ENCODE measurements at regions not wholly inside any gene's neighbourhood (a gene's known extent, or its start where the extent isn't known, plus 50 kb on each side); places are given as distances from the start of the nearest gene placed in this dataset.

DNA sequence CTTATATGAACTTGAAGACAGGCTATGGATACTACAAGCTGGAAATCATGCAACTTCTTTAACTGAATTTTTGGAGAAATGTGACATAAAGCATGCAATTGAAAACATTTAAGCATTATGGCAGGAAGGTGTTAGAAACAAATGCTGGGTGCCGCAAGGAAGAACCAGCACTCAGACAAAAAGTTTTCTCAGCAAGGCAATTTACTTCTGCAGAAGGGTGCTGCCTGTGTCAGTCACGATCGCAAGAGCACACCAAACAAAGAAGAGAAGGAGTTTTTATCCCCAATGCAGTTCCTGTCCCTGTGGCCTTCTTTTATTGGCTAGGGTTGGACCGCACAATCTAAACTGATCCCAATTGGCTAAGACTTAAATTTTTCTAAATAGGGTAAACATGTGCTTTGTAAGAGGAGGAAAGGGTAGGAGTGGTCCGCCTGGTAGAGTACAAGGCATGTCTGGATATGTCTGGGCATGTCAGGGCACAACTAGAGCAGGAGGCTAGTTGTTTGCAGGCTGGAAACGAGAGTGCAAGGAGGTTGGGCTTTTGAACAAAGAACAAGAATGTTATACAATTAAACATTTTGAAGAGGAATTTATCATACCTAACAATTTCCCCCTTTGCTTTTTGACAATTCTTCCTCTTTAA is 109.6 kb upstream of the FAM3C start:
- Mint-ChIP-seq H3K36me3 (ENCODE audit: low read depth, unreplicated experiment) (peaks cover 26% of the 10 kb centered on the region), H3K27ac (ENCODE audit: unreplicated experiment) (no peak overlapping the region), H3K4me3 (ENCODE audit: unreplicated experiment) (no peak overlapping the region), H3K27me3 (ENCODE audit: unreplicated experiment) (peaks cover 3% of the 10 kb centered on the region), H3K9me3 (ENCODE audit: unreplicated experiment) (peaks cover 25% of the 10 kb centered on the region), H3K4me1 (ENCODE audit: unreplicated experiment) (no peaks in the 10 kb centered on the region)
- TF ChIP-seq, protein P1, sequence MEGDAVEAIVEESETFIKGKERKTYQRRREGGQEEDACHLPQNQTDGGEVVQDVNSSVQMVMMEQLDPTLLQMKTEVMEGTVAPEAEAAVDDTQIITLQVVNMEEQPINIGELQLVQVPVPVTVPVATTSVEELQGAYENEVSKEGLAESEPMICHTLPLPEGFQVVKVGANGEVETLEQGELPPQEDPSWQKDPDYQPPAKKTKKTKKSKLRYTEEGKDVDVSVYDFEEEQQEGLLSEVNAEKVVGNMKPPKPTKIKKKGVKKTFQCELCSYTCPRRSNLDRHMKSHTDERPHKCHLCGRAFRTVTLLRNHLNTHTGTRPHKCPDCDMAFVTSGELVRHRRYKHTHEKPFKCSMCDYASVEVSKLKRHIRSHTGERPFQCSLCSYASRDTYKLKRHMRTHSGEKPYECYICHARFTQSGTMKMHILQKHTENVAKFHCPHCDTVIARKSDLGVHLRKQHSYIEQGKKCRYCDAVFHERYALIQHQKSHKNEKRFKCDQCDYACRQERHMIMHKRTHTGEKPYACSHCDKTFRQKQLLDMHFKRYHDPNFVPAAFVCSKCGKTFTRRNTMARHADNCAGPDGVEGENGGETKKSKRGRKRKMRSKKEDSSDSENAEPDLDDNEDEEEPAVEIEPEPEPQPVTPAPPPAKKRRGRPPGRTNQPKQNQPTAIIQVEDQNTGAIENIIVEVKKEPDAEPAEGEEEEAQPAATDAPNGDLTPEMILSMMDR (IDR thresholded peaks at IDR 0.05; ENCODE audit: unreplicated experiment), result no peak
- no peak for DNase-seq (ENCODE audit: low spot score)

DNA sequence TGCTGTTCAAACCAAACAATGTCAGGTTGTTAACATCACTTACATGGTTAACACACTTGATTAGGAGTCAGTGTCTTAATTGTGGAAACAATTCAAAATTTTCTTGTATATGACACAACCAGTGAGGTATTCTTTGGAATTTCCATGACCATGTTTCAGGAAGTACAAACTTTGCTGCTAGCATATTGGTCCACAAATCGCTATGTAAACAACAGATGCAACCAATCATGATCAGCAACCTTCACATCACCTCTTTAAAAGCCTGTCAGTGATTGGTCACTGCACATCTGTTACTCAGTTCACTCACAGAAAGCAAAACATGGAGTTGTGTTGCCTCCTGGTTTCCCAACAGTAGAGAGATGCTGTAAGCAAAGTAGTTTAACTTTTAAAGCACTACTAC is 108.9 kb upstream of the FAM3C start:
- H3K27ac Mint-ChIP-seq (ENCODE audit: unreplicated experiment), result no peak overlapping the region
- no peak for DNase-seq (ENCODE audit: low spot score)
- no peak overlapping the region for H3K4me3 Mint-ChIP-seq (ENCODE audit: unreplicated experiment)
- H3K27me3 Mint-ChIP-seq (ENCODE audit: unreplicated experiment), result peaks cover 3% of the 10 kb centered on the region
- H3K9me3 Mint-ChIP-seq (ENCODE audit: unreplicated experiment), result peaks cover 18% of the 10 kb centered on the region
- TF ChIP-seq, protein P1 (IDR thresholded peaks at IDR 0.05; ENCODE audit: unreplicated experiment), result no peak
- peaks cover 20% of the 10 kb centered on the region for H3K36me3 Mint-ChIP-seq (ENCODE audit: low read depth, unreplicated experiment)
- H3K4me1 Mint-ChIP-seq (ENCODE audit: unreplicated experiment), result no peaks in the 10 kb centered on the region

DNA sequence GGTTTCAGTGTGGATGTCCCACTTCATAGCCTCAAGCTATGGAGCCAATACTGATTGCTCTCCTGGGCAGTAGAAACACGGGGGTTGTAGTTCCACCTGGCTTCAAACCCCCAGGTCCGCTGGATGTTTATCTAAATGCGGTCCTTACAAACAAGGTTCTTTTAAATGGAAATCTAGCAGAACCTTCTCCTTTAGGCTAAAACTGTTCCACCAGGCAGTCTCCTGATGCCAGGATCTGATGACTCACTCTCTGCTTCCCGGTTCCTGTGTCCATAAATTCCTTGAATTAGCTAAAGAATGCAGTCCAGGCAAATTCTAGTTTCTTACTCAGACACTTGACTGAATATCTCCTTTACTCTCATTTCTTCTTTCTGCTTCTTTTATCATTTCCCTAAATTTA is 108.4 kb upstream of the FAM3C start:
- no peak for DNase-seq (ENCODE audit: low spot score)
- no peak overlapping the region for H3K27ac Mint-ChIP-seq (ENCODE audit: unreplicated experiment)
- H3K4me1 Mint-ChIP-seq (ENCODE audit: unreplicated experiment), result no peaks in the 10 kb centered on the region
- H3K9me3 Mint-ChIP-seq (ENCODE audit: unreplicated experiment), result peaks cover 13% of the 10 kb centered on the region
- TF ChIP-seq, protein P1 (IDR thresholded peaks at IDR 0.05; ENCODE audit: unreplicated experiment), result no peak
- H3K4me3 Mint-ChIP-seq (ENCODE audit: unreplicated experiment), result no peak overlapping the region
- H3K27me3 Mint-ChIP-seq (ENCODE audit: unreplicated experiment), result peaks cover 3% of the 10 kb centered on the region
- H3K36me3 Mint-ChIP-seq (ENCODE audit: low read depth, unreplicated experiment), result peaks cover 20% of the 10 kb centered on the region

DNA sequence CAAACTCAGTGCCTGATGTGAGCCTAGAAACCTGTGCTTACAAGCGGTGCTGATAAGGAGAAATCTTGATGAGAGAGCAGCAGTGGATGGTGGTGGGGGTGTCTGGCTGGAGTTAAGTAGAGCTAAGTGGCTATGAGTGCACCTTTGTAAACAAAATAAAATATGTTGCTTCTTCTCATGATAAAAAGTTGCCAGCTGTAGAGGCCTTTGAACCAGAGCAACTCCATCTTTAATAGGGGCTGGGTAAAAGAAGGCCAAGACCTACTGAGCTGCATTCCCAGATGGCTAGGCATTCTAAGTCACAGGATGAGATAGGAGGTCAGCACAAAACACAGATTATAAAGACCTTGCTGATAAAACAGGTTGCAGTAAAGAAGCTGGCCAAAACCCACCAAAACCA is 107.6 kb upstream of the FAM3C start:
- Mint-ChIP-seq H3K36me3 (ENCODE audit: low read depth, unreplicated experiment) (peaks cover 20% of the 10 kb centered on the region), H3K27me3 (ENCODE audit: unreplicated experiment) (peaks cover 2% of the 10 kb centered on the region), H3K9me3 (ENCODE audit: unreplicated experiment) (peaks cover 11% of the 10 kb centered on the region), H3K27ac (ENCODE audit: unreplicated experiment) (no peak overlapping the region), H3K4me3 (ENCODE audit: unreplicated experiment) (no peak overlapping the region), H3K4me1 (ENCODE audit: unreplicated experiment) (no peaks in the 10 kb centered on the region)
- DNase-seq (ENCODE audit: low spot score), result no peak
- TF ChIP-seq, protein P1 (IDR thresholded peaks at IDR 0.05; ENCODE audit: unreplicated experiment), result no peak

DNA sequence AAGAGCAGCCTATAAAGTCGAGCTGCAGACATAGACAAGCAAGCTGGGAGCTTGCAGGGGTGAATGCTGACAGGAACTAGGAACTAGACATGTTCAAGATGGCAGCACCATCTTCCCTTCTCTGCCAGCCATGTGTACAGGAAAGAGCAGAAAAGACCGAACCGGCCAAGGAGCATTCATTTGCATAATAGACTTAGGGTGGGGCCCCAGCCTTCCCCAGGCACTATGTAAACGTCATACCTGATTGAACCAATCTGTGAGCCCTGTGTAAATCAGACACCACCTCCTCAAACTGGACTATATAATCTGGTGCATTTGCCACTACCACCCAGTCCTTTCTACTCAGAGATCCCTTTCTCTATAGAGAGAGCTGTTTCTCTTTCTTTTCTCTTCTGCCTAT is 106.9 kb upstream of the FAM3C start:
- Mint-ChIP-seq H3K4me3 (ENCODE audit: unreplicated experiment) (no peak overlapping the region), H3K27me3 (ENCODE audit: unreplicated experiment) (peaks cover 2% of the 10 kb centered on the region), H3K36me3 (ENCODE audit: low read depth, unreplicated experiment) (peaks cover 20% of the 10 kb centered on the region), H3K27ac (ENCODE audit: unreplicated experiment) (no peak overlapping the region), H3K9me3 (ENCODE audit: unreplicated experiment) (peaks cover 9% of the 10 kb centered on the region), H3K4me1 (ENCODE audit: unreplicated experiment) (no peaks in the 10 kb centered on the region)
- no peak for DNase-seq (ENCODE audit: low spot score)
- TF ChIP-seq, protein P1 (IDR thresholded peaks at IDR 0.05; ENCODE audit: unreplicated experiment), result no peak

Data from endothelial cell (in vitro differentiated cells).